Prostate gland (tissue), 2 donors: ENCODE measurements at regions not wholly inside any gene's neighbourhood (a gene's known extent, or its start where the extent isn't known, plus 50 kb on each side); places are given as distances from the start of the nearest gene placed in this dataset.
"Not testable (repeated sequence)": the region's sequence is repeated elsewhere in the genome, so short reads cannot be mapped to it uniquely, and the experiment has no call there.

ENCODE experiments used
- DNase-seq: peaks from one replicate; pipeline ENCODE4 v3.0.0-alpha.2; 2019; ENCODE audit warnings: low spot score
- H3K27ac ChIP-seq, 2 donors: fragments of 200-600 bp; sonication (generic); 2 replicates each; pipeline ENCODE4 v1.5.1; 2017 to 2019
- H3K27me3 ChIP-seq: fragments of 200-600 bp; sonication (generic); replicated peaks from 2 replicates; pipeline ENCODE4 v1.5.1; 2019; ENCODE audit not compliant: insufficient read depth
- H3K36me3 ChIP-seq, 2 donors: fragments of 200-600 bp; sonication (generic); 1 replicate in 1 of 2; 2 replicates in 1 of 2; pipeline versions ENCODE4 v1.5.1 to v1.8.1; 2017 to 2019
- H3K4me1 ChIP-seq: fragments of 200-600 bp; sonication (generic); replicated peaks from 2 replicates; pipeline ENCODE4 v1.5.1; 2019
- H3K4me3 ChIP-seq, 2 donors: fragments of 200-600 bp; sonication (generic); 2 replicates each; pipeline ENCODE4 v1.5.1; 2017 to 2019
- H3K9me3 ChIP-seq: fragments of 200-600 bp; sonication (generic); 2 replicates; pipeline ENCODE4 v1.5.1; 2017
- WGBS: methylation state at CpG from one replicate; pipeline ENCODE4 v1.1.5; 2018; 5-methylcytosine and 5-hydroxymethylcytosine counted together
- intact Hi-C: fragments of 100-400 bp; cut with DNase I; formaldehyde crosslinking; loops from one replicate; pipeline ENCODE4 v1.14.2; 2022

- H3K4me3 ChIP-seq, H3K36me3 ChIP-seq, H3K27me3 ChIP-seq, H3K9me3 ChIP-seq, H3K27ac ChIP-seq, DNase-seq, intact Hi-C loops, H3K4me1 ChIP-seq: not testable (repeated sequence)
- WGBS = 75% methylated on average over 1 of the region's 1 CpG
Observed at GRCh38 chr2:95769256-95769655, 177.5 kb downstream of the TRIM43 start.

DNA sequence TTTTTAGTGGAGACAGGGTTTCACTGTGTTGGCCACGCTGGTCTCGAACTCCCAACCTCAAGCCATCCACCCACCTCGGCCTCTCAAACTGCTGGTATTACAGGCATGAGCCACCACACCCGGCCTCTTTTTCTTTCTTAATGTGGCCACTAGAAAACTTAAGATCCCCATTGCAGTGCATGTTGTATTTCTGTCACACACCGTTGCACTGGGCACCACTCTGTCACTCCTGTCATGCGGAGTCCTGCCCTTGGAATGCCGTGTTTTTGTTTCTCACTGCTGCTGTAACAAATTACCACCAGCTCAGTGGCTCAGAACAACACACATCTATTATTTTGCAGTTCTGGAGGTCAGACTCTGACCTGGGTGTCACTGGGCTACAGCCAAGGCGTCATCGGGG, 178.9 kb downstream of the TRIM43 start:
- H3K9me3 ChIP-seq, H3K4me1 ChIP-seq, DNase-seq, H3K27me3 ChIP-seq, H3K27ac ChIP-seq, intact Hi-C loops, H3K36me3 ChIP-seq, H3K4me3 ChIP-seq: not testable (repeated sequence)
- 87% methylated on average over 7 of the region's 9 CpGs for WGBS

GRCh38 chr2:95774322-95775192, 182.8 kb downstream of the TRIM43 start:
- H3K36me3 ChIP-seq, H3K4me1 ChIP-seq, H3K27me3 ChIP-seq, H3K4me3 ChIP-seq, DNase-seq, H3K27ac ChIP-seq, H3K9me3 ChIP-seq, intact Hi-C loops: not testable (repeated sequence)
- WGBS = 60% methylated on average over 1 of the region's 11 CpGs

- WGBS = 71% methylated on average over 8 of the region's 9 CpGs
Observed at GRCh38 chr2:95775193-95775531, 183.4 kb downstream of the TRIM43 start.

More at GRCh38 chr2:95775193-95775531, 183.4 kb downstream of the TRIM43 start:
- H3K4me3 ChIP-seq, H3K4me1 ChIP-seq, H3K36me3 ChIP-seq, H3K27me3 ChIP-seq, H3K27ac ChIP-seq, DNase-seq, H3K9me3 ChIP-seq, intact Hi-C loops: not testable (repeated sequence)
